Thymus (tissue), 11 donors: ENCODE measurements at regions not wholly inside any gene's neighbourhood (a gene's known extent, or its start where the extent isn't known, plus 50 kb on each side); places are given as distances from the start of the nearest gene placed in this dataset.

Experiments
- DNase-seq, 9 donors: peaks; one replicate each; pipeline ENCODE4 v3.0.0-alpha.2; 2013; ENCODE audit warnings: low spot score in 9 of 9, low read depth in 6 of 9, missing footprints in 1 of 9
- H3K27ac ChIP-seq, 2 donors: one replicate each; pipeline ENCODE4 v1.5.1; 2013; ENCODE audit warnings: control low read depth in 1 of 2, low read depth in 1 of 2, low read length in 1 of 2, mild to moderate bottlenecking in 1 of 2, moderate library complexity in 1 of 2
- H3K27me3 ChIP-seq, 2 donors: one replicate each; pipeline ENCODE4 v1.5.1; 2013; ENCODE audit warnings: low read length in 1 of 2; ENCODE audit not compliant: control insufficient read depth in 2 of 2, insufficient read depth in 1 of 2
- H3K36me3 ChIP-seq, 2 donors: one replicate each; pipeline ENCODE4 v1.5.1; 2013; ENCODE audit warnings: low read length in 1 of 2, mild to moderate bottlenecking in 1 of 2, moderate library complexity in 1 of 2; ENCODE audit not compliant: control insufficient read depth in 2 of 2, insufficient read depth in 2 of 2
- H3K4me1 ChIP-seq, 2 donors: one replicate each; pipeline ENCODE4 v1.5.1; 2013; ENCODE audit warnings: low read length in 2 of 2; ENCODE audit not compliant: control insufficient read depth in 2 of 2, insufficient read depth in 2 of 2
- H3K4me3 ChIP-seq, 2 donors: one replicate each; pipeline ENCODE4 v1.5.1; 2013; ENCODE audit warnings: low read length in 2 of 2, control low read depth in 1 of 2, mild to moderate bottlenecking in 1 of 2
- H3K9me3 ChIP-seq, 2 donors: one replicate each; pipeline ENCODE4 v1.5.1; 2013; ENCODE audit warnings: low read length in 1 of 2, mild to moderate bottlenecking in 1 of 2; ENCODE audit not compliant: control insufficient read depth in 2 of 2, insufficient read depth in 1 of 2
- WGBS: extraction: QIAGEN DNeasy Blood & Tissue Kit; methylation state at CpG from one replicate; pipeline ENCODE4 v1.1.7; 2013; 5-methylcytosine and 5-hydroxymethylcytosine counted together
- donor health status: healthy.

- DNase-seq: no peak
- WGBS: 97% methylated on average over 5 of the region's 5 CpGs
- Histone ChIP-seq H3K27ac (no peak overlapping the region), H3K4me1 (no peaks in the 10 kb centered on the region), H3K9me3 (no peaks in the 10 kb centered on the region), H3K36me3 (no peaks in the 10 kb centered on the region), H3K4me3 (no peak overlapping the region), H3K27me3 (no peaks in the 10 kb centered on the region)
Observed at GRCh38 chr3:154979331-154979730, 100.8 kb upstream of the MME start.

GRCh38 chr3:154977666-154978065 is 102.5 kb upstream of the MME start:
- Histone ChIP-seq H3K27ac (no peak overlapping the region), H3K9me3 (no peaks in the 10 kb centered on the region)
- WGBS: 91% methylated on average over 1 of the region's 1 CpG

GRCh38 chr3:154976072-154976983 is 103.8 kb upstream of the MME start:
- Histone ChIP-seq H3K27ac (no peak overlapping the region), H3K27me3 (no peaks in the 10 kb centered on the region), H3K4me3 (no peak overlapping the region), H3K36me3 (no peaks in the 10 kb centered on the region), H3K4me1 (no peaks in the 10 kb centered on the region), H3K9me3 (no peaks in the 10 kb centered on the region)
- 97% methylated on average over 5 of the region's 5 CpGs for WGBS
- DNase-seq: no peak

More at GRCh38 chr3:154977666-154978065, 102.5 kb upstream of the MME start:
- H3K27me3 ChIP-seq: no peaks in the 10 kb centered on the region
- H3K36me3 ChIP-seq: no peaks in the 10 kb centered on the region
- no peak for DNase-seq
- no peaks in the 10 kb centered on the region for H3K4me1 ChIP-seq
- H3K4me3 ChIP-seq: no peak overlapping the region

GRCh38 chr3:154973851-154974250 is 106.3 kb upstream of the MME start:
- Histone ChIP-seq H3K27ac (no peak overlapping the region), H3K4me1 (no peaks in the 10 kb centered on the region), H3K27me3 (no peaks in the 10 kb centered on the region), H3K4me3 (no peak overlapping the region), H3K9me3 (no peaks in the 10 kb centered on the region), H3K36me3 (no peaks in the 10 kb centered on the region)
- WGBS: 97% methylated on average over 3 of the region's 3 CpGs
- no peak for DNase-seq

- 84% methylated on average over 1 of the region's 1 CpG for WGBS
- no peak for DNase-seq
- Histone ChIP-seq H3K36me3 (no peaks in the 10 kb centered on the region), H3K27me3 (no peaks in the 10 kb centered on the region), H3K4me3 (no peak overlapping the region), H3K27ac (no peak overlapping the region), H3K9me3 (no peaks in the 10 kb centered on the region), H3K4me1 (no peaks in the 10 kb centered on the region)
Observed at GRCh38 chr3:154972951-154973350, 107.2 kb upstream of the MME start.

GRCh38 chr3:154971771-154972326 is 108.3 kb upstream of the MME start:
- Histone ChIP-seq H3K36me3 (no peaks in the 10 kb centered on the region), H3K4me3 (no peak overlapping the region), H3K9me3 (no peaks in the 10 kb centered on the region), H3K27ac (no peak overlapping the region), H3K4me1 (no peaks in the 10 kb centered on the region), H3K27me3 (no peaks in the 10 kb centered on the region)
- 68% methylated on average over 2 of the region's 2 CpGs for WGBS
- no peak for DNase-seq

GRCh38 chr3:154971341-154971740 is 108.8 kb upstream of the MME start:
- 92% methylated on average over 7 of the region's 7 CpGs for WGBS
- no peak for DNase-seq

GRCh38 chr3:154970797-154971196 is 109.3 kb upstream of the MME start:
- H3K27ac ChIP-seq: no peak overlapping the region

More at GRCh38 chr3:154971341-154971740, 108.8 kb upstream of the MME start:
- Histone ChIP-seq H3K27me3 (no peaks in the 10 kb centered on the region), H3K27ac (no peak overlapping the region), H3K36me3 (no peaks in the 10 kb centered on the region), H3K9me3 (no peaks in the 10 kb centered on the region), H3K4me3 (no peak overlapping the region), H3K4me1 (no peaks in the 10 kb centered on the region)

GRCh38 chr3:154969366-154969765 is 110.8 kb upstream of the MME start:
- 96% methylated on average over 2 of the region's 2 CpGs for WGBS
- H3K36me3 ChIP-seq: no peaks in the 10 kb centered on the region
- H3K27me3 ChIP-seq: no peaks in the 10 kb centered on the region
- DNase-seq: no peak
- H3K4me1 ChIP-seq: no peaks in the 10 kb centered on the region
- H3K27ac ChIP-seq: no peak overlapping the region
- no peak overlapping the region for H3K4me3 ChIP-seq
- H3K9me3 ChIP-seq: no peaks in the 10 kb centered on the region

More at GRCh38 chr3:154970797-154971196, 109.3 kb upstream of the MME start:
- no peaks in the 10 kb centered on the region for H3K9me3 ChIP-seq
- H3K4me3 ChIP-seq: no peak overlapping the region
- no peaks in the 10 kb centered on the region for H3K27me3 ChIP-seq
- WGBS: 97% methylated on average over 3 of the region's 3 CpGs
- no peaks in the 10 kb centered on the region for H3K36me3 ChIP-seq
- H3K4me1 ChIP-seq: no peaks in the 10 kb centered on the region
- no peak for DNase-seq
